K562 (cell line): ENCODE measurements at regions not wholly inside any gene's neighbourhood (a gene's known extent, or its start where the extent isn't known, plus 50 kb on each side); places are given as distances from the start of the nearest gene placed in this dataset.

Experiments used
- ATAC-seq: fragments of 200-7000 bp; cut with Tn5 transposase; 3 replicates; pipeline ENCODE4 v1.9.1; 2020; ENCODE audit warnings: moderate library complexity
- BruUV-seq: library from RNA; stranded (reverse); fragments of 400-500 nt; replicated peaks from 2 replicates; lab custom pipeline; 2021; lab: Mats Ljungman, UMichigan
- CTCF ChIA-PET: fragments of 300-600 bp; formaldehyde crosslinking; extraction: SDS; loops from one replicate; lab custom pipeline; 2021; ENCODE audit warnings: low intra/inter-chr PET ratio; lab: Yijun Ruan, JAX
- POLR2A ChIA-PET: fragments of 300-600, 350-650 bp; sonication (Branson Sonifier 250); formaldehyde crosslinking; extraction: SDS; loops from one replicate; lab custom pipeline; 2021; ENCODE audit warnings: antibody characterized with exemption, inconsistent platforms; lab: Yijun Ruan, JAX
- DNase-seq, 4 experiments: peaks; one replicate each; pipeline versions ENCODE4 v3.0.0 to v3.0.0-alpha.2; 2011 to 2018; ENCODE audit warnings: low spot score in 3 of 4, mixed read lengths in 3 of 4; ENCODE audit errors: extremely low read depth in 1 of 4
- FAIRE-seq: peaks from 2 replicates; lab custom pipeline; 2011; peaks lifted over from hg19 to GRCh38; lab: Jason Lieb, UNC
- H2AFZ ChIP-seq: 2 replicates; pipeline ENCODE4 v1.6.0; 2011; ENCODE audit warnings: low read depth, low read length, control low read depth, inconsistent platforms
- H3K27ac ChIP-seq: fragments of 200-600 bp; 3 replicates; pipeline ENCODE4 v1.8.0; 2011; ENCODE audit warnings: low read depth, mild to moderate bottlenecking, control low read depth, inconsistent platforms, low read length, moderate library complexity, mixed read lengths; ENCODE audit errors: extremely low read depth
- H3K27me3 ChIP-seq, 2 experiments: fragments of 300-600 bp in 1 of 2; 2 replicates in 1 of 2; 3 replicates in 1 of 2; pipeline versions ENCODE4 v1.6.0 to v1.8.0; 2011; ENCODE audit warnings: inconsistent platforms in 2 of 2, low read length in 2 of 2, mild to moderate bottlenecking in 1 of 2, mixed read lengths in 1 of 2, moderate library complexity in 1 of 2; ENCODE audit not compliant: control insufficient read depth in 2 of 2, insufficient read depth in 2 of 2
- H3K36me3 ChIP-seq: fragments of 300-600 bp; 3 replicates; pipeline ENCODE4 v1.8.0; 2011; ENCODE audit warnings: mild to moderate bottlenecking, low read length, inconsistent platforms; ENCODE audit not compliant: control insufficient read depth, insufficient read depth
- H3K4me1 ChIP-seq, 2 experiments: fragments of 200-600 bp in 1 of 2; replicated peaks in 1 of 2; 2 replicates in 1 of 2; 3 replicates in 1 of 2; pipeline versions ENCODE4 v1.5.1 to v1.8.0; 2011; ENCODE audit warnings: inconsistent platforms in 2 of 2, low read length in 2 of 2, mild to moderate bottlenecking in 1 of 2, mixed read lengths in 1 of 2, moderate library complexity in 1 of 2; ENCODE audit not compliant: control insufficient read depth in 2 of 2, insufficient read depth in 2 of 2
- H3K4me2 ChIP-seq: 2 replicates; pipeline ENCODE4 v1.6.1; 2011; ENCODE audit warnings: low read length, control low read depth, inconsistent platforms, mixed read lengths; ENCODE audit not compliant: insufficient read depth
- H3K4me3 ChIP-seq: fragments of 200-600 bp; sonication (generic), shearing (Covaris generic); 2 replicates; pipeline ENCODE4 v1.5.1; 2016; ENCODE audit warnings: control low read depth, inconsistent platforms
- H3K79me2 ChIP-seq: fragments of 200-600 bp; 3 replicates; pipeline ENCODE4 v1.8.0; 2011; ENCODE audit warnings: low read length, inconsistent platforms; ENCODE audit not compliant: control insufficient read depth, insufficient read depth
- H3K9ac ChIP-seq, 2 experiments: 2 replicates each; pipeline versions ENCODE4 v1.6.0 to v1.6.1; 2011; ENCODE audit warnings: low read depth in 2 of 2, low read length in 2 of 2, control low read depth in 1 of 2, inconsistent platforms in 1 of 2, mild to moderate bottlenecking in 1 of 2, mixed read lengths in 1 of 2; ENCODE audit not compliant: insufficient read depth in 1 of 2
- H3K9me1 ChIP-seq: one replicate; pipeline ENCODE4 v1.6.0; 2011; ENCODE audit warnings: inconsistent platforms, mild to moderate bottlenecking, low read length, moderate library complexity; ENCODE audit not compliant: control insufficient read depth, insufficient read depth
- H3K9me3 ChIP-seq: replicated peaks from 2 replicates; pipeline ENCODE4 v1.5.1; 2011; ENCODE audit warnings: low read depth, low read length, inconsistent platforms; ENCODE audit not compliant: control insufficient read depth, insufficient read depth
- H4K20me1 ChIP-seq: replicated peaks from 2 replicates; pipeline ENCODE4 v1.6.1; 2011; ENCODE audit warnings: low read length, inconsistent platforms, mixed read lengths; ENCODE audit not compliant: control insufficient read depth, insufficient read depth
- MCM3 ChIP-seq: fragments of 450-650 bp; IDR thresholded peaks from 2 replicates; pipeline ENCODE4 v1.6.1; 2016
- STAG1 ChIP-seq: sonication (generic); formaldehyde crosslinking; IDR thresholded peaks from 2 replicates; pipeline ENCODE4 v1.5.0; 2020; ENCODE audit warnings: missing genetic modification reagents, borderline replicate concordance
- WGBS: fragments of 100-300 bp; shearing (Covaris generic); methylation state at CpG from one replicate; pipeline ENCODE4 v1.1.6; 2016; ENCODE audit warnings: low coverage, mixed read lengths; ENCODE audit not compliant: insufficient coverage; ENCODE audit errors: missing lambda C conversion rate; 5-methylcytosine and 5-hydroxymethylcytosine counted together
- in situ Hi-C: fragments of 300-500 bp; cut with MboI; formaldehyde crosslinking; loops from 4 replicates; pipeline ENCODE4 v1.15.0; 2018; ENCODE audit warnings: inconsistent platforms, mixed read lengths
- intact Hi-C: fragments of 100-400 bp; cut with micrococcal nuclease; formaldehyde crosslinking; loops from 2 replicates; pipeline ENCODE4 v1.14.2; 2022
- TF ChIP-seq, protein P1 (sequence below): fragments of 450-650 bp; IDR thresholded peaks from 2 replicates; pipeline ENCODE4 v1.6.1; 2018; ENCODE audit not compliant: partially characterized antibody
- TF ChIP-seq, protein P2 (sequence below): sonication (generic); formaldehyde crosslinking; IDR thresholded peaks from 2 replicates; pipeline ENCODE4 v1.9.0; 2022; ENCODE audit warnings: mild to moderate bottlenecking, missing genetic modification reagents

- TF ChIP-seq, protein P1, sequence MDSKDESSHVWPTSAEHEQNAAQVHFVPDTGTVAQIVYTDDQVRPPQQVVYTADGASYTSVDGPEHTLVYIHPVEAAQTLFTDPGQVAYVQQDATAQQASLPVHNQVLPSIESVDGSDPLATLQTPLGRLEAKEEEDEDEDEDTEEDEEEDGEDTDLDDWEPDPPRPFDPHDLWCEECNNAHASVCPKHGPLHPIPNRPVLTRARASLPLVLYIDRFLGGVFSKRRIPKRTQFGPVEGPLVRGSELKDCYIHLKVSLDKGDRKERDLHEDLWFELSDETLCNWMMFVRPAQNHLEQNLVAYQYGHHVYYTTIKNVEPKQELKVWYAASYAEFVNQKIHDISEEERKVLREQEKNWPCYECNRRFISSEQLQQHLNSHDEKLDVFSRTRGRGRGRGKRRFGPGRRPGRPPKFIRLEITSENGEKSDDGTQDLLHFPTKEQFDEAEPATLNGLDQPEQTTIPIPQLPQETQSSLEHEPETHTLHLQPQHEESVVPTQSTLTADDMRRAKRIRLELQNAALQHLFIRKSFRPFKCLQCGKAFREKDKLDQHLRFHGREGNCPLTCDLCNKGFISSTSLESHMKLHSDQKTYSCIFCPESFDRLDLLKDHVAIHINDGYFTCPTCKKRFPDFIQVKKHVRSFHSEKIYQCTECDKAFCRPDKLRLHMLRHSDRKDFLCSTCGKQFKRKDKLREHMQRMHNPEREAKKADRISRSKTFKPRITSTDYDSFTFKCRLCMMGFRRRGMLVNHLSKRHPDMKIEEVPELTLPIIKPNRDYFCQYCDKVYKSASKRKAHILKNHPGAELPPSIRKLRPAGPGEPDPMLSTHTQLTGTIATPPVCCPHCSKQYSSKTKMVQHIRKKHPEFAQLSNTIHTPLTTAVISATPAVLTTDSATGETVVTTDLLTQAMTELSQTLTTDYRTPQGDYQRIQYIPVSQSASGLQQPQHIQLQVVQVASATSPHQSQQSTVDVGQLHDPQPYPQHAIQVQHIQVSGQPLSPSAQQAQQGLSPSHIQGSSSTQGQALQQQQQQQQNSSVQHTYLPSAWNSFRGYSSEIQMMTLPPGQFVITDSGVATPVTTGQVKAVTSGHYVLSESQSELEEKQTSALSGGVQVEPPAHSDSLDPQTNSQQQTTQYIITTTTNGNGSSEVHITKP, result peak; percentile 66
These were observed 110.4 kb upstream of the IPO9 start (continued) for GRCh38 chr1:201718346-201719202.

DNA sequence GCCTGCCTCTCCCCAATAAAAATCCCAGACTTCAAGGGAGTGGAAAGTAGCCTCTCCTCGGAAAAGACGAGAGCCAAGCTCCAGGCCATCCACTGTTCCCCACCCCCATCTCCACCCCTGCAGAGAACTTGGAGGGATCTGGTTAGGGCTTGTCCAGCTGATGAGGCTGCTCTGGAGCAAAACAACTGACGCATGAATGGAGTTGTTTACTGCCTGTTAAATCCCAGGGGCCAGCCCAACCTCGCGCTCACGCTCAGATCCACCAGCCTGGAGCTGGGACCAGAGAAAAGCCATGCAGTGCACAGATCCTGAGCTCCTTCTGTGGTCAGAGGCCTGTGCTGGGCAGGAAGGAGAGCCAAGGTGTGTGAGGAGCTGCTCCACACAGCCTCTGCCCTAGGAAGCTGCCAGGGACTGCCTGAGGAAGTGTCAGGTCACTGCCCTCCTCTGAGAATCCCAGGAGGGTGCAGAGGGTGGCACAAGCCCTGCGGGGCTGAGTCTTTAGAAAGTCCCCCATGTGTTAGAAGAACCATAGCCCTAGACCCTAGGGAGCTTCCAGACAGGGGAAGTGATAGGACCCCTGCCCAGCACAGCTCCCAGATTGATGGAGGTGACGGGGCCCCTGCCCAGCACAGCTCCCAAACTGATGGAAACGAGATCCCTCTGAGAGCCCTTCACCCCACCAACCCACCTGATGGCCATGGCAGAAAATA, 109.0 kb upstream of the IPO9 start:
- 40% methylated on average over 9 of the region's 9 CpGs for WGBS
- Histone ChIP-seq H3K79me2 (no peaks in the 10 kb centered on the region), H3K9me1 (no peaks in the 10 kb centered on the region), H2AFZ (no peak overlapping the region), H3K4me3 (no peak overlapping the region), H3K9me3 (no peaks in the 10 kb centered on the region), H3K4me1 (peaks cover 6 to 10% of the 10 kb centered on the region in 2 experiments), H3K27ac (no peak overlapping the region), H4K20me1 (no peaks in the 10 kb centered on the region; the same call in 1 of the 2 replicates), H3K4me2 (no peak overlapping the region), H3K27me3 (peaks cover 0 to 4% of the 10 kb centered on the region in 2 experiments; a peak in 2 of 5 replicates), H3K36me3 (peaks cover 11% of the 10 kb centered on the region; the same call in 1 of the 3 replicates), H3K9ac (peak overlapping the region in 1 of 2 experiments; percentile 46; a peak in 1 of 4 replicates)
- CTCF ChIA-PET, result no interaction called here
- TF ChIP-seq, protein P2, sequence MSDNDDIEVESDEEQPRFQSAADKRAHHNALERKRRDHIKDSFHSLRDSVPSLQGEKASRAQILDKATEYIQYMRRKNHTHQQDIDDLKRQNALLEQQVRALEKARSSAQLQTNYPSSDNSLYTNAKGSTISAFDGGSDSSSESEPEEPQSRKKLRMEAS, result peak; percentile 17; the same call in 1 of the 2 replicates
- 0 out of 2 replicates have a peak, but pooled peaks have one; percentile 18 for TF ChIP-seq STAG1 (CRISPR knock-in tag)
- TF ChIP-seq MCM3, result no peak
- ATAC-seq (no peak), FAIRE-seq (no peak), DNase-seq (no peak)
- in situ Hi-C loops (no loop called here), intact Hi-C loops (loop anchor here (10.0 kb wide), 1 partner anchor 255 kb away; no protein-coding TSS in a partner anchor)
- no TSS peak for BruUV-seq
- POLR2A ChIA-PET, result interaction anchor here (0.6 kb wide), 1 partner anchor 46 kb away, joined by 3 read pairs; no protein-coding TSS in a partner anchor
